GM19328 (cell line): ENCODE measurements at regions not wholly inside any gene's neighbourhood (a gene's known extent, or its start where the extent isn't known, plus 50 kb on each side); places are given as distances from the start of the nearest gene placed in this dataset.

Experiments used
- ATAC-seq: cut with Tn5 transposase; IDR thresholded peaks from one replicate; pipeline ENCODE4 v1.9.1; 2021; ENCODE audit warnings: mild to moderate bottlenecking, moderate library complexity; ENCODE audit not compliant: unreplicated experiment

GRCh38 chr3:127087441-127087840 is 104.5 kb downstream of the PLXNA1 start:
- ATAC-seq: no peak

GRCh38 chr3:127088511-127089351 is 104.2 kb upstream of the PRR23E start:
- no peak for ATAC-seq

GRCh38 chr3:127089486-127090145 is 103.3 kb upstream of the PRR23E start:
- no peak for ATAC-seq

- no peak for ATAC-seq
Measured at GRCh38 chr3:127090218-127091160, 102.4 kb upstream of the PRR23E start.

GRCh38 chr3:127091376-127091775 is 101.6 kb upstream of the PRR23E start:
- no peak for ATAC-seq

DNA sequence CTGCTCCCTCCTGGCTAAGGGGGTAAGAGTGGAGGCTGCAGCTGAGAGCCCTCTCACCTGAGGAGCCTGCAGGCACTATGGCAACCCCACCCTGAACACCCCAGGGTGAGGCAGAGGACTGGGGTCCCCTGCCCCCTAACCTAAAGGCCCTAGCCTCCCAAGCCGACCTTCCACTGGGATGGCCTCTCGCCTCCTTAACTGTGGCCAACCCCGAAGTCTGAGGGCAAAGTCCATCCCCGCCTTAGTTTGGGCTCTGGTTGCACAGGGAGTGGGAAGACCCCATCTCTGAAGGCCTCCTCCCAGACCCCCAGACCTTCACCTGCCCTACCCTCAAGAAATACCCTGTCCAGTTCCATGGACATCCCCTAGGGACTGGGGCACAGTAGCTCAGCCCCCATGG is 100.6 kb upstream of the PRR23E start:
- no peak for ATAC-seq

DNA sequence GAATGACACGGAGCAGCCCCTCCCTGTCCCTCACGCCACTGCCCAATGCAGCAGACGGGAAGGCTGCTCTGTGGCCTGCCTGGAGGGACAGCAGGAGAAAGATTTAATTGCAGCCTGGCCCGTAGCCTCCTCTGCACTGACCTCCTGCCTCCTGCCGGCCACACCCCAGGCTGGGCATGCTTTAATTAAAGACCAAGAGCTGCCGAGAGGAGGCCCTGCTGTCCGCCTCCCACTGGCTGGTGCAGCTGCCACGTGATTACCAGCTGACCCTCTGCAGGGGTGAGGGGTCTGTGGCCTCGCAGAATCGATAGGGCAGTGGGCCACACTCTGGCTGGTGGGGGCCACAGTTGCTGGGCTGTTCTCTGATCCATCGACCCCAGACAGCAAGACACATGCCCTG is 100.2 kb upstream of the PRR23E start:
- no peak for ATAC-seq

DNA sequence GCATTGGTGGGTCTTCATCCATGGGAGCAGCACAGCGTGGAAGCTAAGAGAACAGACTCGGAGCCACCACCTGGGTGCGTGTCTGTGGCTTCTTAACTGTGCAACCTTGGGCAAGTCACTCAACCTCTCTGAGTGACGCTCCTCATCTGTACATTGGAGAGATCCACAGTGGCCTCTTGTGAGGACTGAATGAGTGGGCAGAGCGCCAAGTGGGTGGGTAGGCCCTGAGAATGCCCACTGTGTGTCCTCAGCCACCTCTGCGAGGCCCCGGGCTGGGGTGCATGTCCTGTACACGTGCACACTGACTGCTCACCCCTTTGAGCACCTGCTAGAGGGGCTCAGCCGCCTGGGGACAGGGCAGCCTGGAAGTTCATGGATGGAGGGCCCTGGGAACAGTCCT is 99.6 kb upstream of the PRR23E start:
- no peak for ATAC-seq

DNA sequence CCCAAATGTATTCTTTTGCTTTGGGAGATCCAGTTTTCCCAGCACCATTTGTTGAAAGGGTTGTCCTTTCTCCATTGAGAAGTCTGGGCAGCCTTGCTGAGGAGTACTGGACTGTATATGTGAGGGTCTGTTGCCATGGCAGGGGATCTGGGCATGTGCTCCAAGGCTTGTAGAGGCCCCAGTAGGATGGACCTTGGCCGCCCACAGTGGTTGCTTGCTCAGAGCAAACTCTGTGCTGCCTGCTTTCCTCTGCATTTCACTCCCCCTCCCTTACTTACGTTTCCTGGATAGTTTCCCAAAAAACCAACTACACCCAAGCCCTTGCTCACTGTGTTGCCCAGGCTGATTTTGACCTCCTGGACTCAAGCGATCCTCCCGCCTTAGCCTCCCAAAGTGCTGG is 97.2 kb upstream of the PRR23E start:
- ATAC-seq: no peak

- ATAC-seq: no peak
Measured at GRCh38 chr3:127096256-127097071, 96.5 kb upstream of the PRR23E start.

DNA sequence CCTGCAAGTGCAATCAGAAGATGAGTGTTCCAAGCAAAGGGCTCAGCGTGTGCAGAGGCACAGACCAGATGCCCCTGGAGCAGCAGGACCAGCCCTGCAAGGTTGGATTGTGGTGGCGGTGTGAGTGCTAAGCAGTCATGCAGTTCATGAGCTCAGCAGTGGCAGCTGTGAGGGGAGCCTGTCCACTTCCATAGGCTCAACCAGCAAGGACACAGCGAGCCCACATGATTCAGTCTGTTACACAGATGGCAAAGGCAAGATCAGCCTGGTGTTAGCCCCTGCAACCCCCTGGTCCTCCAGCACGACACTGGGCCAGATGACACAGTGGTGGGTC is 95.9 kb upstream of the PRR23E start:
- no peak for ATAC-seq

DNA sequence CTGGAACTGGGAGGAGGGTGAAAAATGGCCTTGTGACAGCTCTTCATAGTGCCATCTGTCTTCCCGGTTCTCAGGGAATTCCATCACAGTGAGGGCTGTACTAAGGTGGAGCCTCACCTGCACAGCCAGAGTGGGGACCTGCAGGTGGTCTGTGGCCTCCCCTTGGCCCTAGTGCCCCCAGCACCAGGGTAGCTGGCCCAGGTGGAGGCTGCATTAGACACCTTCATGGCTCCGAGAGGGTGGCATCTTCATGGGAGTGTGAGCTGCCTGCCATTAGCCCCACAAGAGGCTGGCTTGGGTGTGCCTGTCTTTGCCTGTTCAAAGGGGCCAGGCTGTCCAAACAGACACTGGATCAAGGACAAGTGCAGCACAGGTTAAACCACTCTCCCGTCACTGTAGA is 95.5 kb upstream of the PRR23E start:
- no peak for ATAC-seq

- ATAC-seq: no peak
Measured at GRCh38 chr3:127099982-127100381, 92.9 kb upstream of the PRR23E start.

- no peak for ATAC-seq
Measured at GRCh38 chr3:127100459-127101410, 92.2 kb upstream of the PRR23E start.

GRCh38 chr3:127101411-127102187 is 91.3 kb upstream of the PRR23E start:
- no peak for ATAC-seq

DNA sequence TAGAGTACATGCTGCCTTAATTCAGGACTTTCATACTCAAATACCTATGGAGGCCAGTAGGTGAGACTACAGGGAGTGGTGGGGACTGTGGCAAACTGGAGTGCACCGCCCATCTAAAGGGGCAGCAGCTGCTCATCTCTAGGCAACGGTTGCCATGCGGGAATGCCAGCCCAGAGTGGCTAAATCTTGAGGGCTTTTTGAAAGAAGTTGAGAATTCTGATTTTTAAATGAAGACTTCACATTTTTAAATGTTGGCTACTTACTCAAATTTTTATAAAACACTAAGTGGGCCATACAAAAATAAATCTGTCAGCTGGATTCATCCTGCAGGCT is 90.8 kb upstream of the PRR23E start:
- no peak for ATAC-seq

GRCh38 chr3:127102587-127102986 is 90.3 kb upstream of the PRR23E start:
- ATAC-seq: no peak

- no peak for ATAC-seq
Measured at GRCh38 chr3:127103080-127103479, 89.9 kb upstream of the PRR23E start.

- no peak for ATAC-seq
Measured at GRCh38 chr3:127104586-127104985, 88.3 kb upstream of the PRR23E start.
